ENCODE measurements at regions not wholly inside any gene's neighbourhood (a gene's known extent, or its start where the extent isn't known, plus 50 kb on each side); places are given as distances from the start of the nearest gene placed in this dataset.

GRCh38 chr1:192945390-192946130, 113.6 kb downstream of the UCHL5 start:
- DNase-seq (ENCODE audit: low read depth): no peak
- H3K4me3 ChIP-seq (ENCODE audit: low read depth, low read length): no peak overlapping the region
- TF ChIP-seq POLR2A (IDR thresholded peaks at IDR 0.05; ENCODE audit: extremely low read depth, insufficient read length) (no peak), MAX (IDR thresholded peaks at IDR 0.05; ENCODE audit: low read depth, low read length) (no peak), MYC (IDR thresholded peaks at IDR 0.05; ENCODE audit: low read depth, low read length) (no peak)
- TF ChIP-seq, protein P1, sequence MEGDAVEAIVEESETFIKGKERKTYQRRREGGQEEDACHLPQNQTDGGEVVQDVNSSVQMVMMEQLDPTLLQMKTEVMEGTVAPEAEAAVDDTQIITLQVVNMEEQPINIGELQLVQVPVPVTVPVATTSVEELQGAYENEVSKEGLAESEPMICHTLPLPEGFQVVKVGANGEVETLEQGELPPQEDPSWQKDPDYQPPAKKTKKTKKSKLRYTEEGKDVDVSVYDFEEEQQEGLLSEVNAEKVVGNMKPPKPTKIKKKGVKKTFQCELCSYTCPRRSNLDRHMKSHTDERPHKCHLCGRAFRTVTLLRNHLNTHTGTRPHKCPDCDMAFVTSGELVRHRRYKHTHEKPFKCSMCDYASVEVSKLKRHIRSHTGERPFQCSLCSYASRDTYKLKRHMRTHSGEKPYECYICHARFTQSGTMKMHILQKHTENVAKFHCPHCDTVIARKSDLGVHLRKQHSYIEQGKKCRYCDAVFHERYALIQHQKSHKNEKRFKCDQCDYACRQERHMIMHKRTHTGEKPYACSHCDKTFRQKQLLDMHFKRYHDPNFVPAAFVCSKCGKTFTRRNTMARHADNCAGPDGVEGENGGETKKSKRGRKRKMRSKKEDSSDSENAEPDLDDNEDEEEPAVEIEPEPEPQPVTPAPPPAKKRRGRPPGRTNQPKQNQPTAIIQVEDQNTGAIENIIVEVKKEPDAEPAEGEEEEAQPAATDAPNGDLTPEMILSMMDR (IDR thresholded peaks at IDR 0.05; ENCODE audit: low read depth, low read length): no peak

DNA sequence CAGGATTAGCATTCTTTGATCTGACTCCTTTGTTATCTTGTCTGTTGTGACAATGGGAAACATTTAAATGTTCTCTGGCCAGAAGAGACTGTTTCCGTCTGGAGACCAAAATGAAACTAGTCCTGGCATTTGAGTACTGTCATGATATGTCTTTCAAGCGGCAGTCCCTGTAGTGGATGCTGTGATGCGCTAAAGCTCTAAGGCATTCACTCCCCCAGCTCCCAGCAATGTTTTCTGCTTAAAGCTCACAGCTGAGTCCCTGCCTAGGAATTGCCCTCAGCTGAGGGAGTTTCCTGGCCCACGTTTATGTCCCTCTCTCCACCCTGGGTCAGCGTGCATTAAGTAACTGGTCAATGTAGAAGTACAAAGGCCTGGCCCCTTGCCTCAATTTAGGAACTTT, 109.4 kb downstream of the UCHL5 start:
- no peak for DNase-seq (ENCODE audit: low read depth)
- TF ChIP-seq POLR2A (IDR thresholded peaks at IDR 0.05; ENCODE audit: extremely low read depth, insufficient read length): no peak
- TF ChIP-seq, protein P1 (IDR thresholded peaks at IDR 0.05; ENCODE audit: low read depth, low read length): no peak
- no peak for TF ChIP-seq MYC (IDR thresholded peaks at IDR 0.05; ENCODE audit: low read depth, low read length)
- no peak for TF ChIP-seq MAX (IDR thresholded peaks at IDR 0.05; ENCODE audit: low read depth, low read length)
- no peak overlapping the region for H3K4me3 ChIP-seq (ENCODE audit: low read depth, low read length)

DNA sequence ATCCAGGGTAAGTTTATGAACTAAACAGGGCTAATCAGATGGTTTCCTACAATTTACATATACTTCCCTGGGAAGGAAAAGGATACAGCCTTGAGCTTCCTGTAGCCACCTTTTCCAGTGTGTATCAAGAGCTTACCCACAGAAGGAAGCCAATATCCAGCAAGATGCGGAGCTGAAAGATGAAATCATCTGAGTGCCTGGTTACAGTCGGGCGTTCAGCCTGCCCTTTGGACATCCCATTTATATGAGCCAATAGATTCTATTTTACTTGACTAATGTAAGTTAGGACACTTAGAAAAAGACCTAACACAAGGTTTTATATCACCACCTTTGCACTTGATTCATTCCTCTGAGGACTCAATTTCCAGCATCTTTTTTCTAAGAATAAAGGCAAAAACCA, 108.2 kb downstream of the UCHL5 start:
- H3K4me3 ChIP-seq (ENCODE audit: low read depth, low read length): no peak overlapping the region
- TF ChIP-seq MYC (IDR thresholded peaks at IDR 0.05; ENCODE audit: low read depth, low read length) (no peak), MAX (IDR thresholded peaks at IDR 0.05; ENCODE audit: low read depth, low read length) (no peak), POLR2A (IDR thresholded peaks at IDR 0.05; ENCODE audit: extremely low read depth, insufficient read length) (no peak)
- TF ChIP-seq, protein P1 (IDR thresholded peaks at IDR 0.05; ENCODE audit: low read depth, low read length): no peak
- DNase-seq (ENCODE audit: low read depth): no peak

GRCh38 chr1:192951691-192952460, 107.3 kb downstream of the UCHL5 start:
- TF ChIP-seq, protein P1 (IDR thresholded peaks at IDR 0.05; ENCODE audit: low read depth, low read length): no peak
- TF ChIP-seq POLR2A (IDR thresholded peaks at IDR 0.05; ENCODE audit: extremely low read depth, insufficient read length): no peak
- TF ChIP-seq MYC (IDR thresholded peaks at IDR 0.05; ENCODE audit: low read depth, low read length): no peak
- no peak for TF ChIP-seq MAX (IDR thresholded peaks at IDR 0.05; ENCODE audit: low read depth, low read length)
- DNase-seq (ENCODE audit: low read depth): peak; percentile 13
- H3K4me3 ChIP-seq (ENCODE audit: low read depth, low read length): no peak overlapping the region

DNA sequence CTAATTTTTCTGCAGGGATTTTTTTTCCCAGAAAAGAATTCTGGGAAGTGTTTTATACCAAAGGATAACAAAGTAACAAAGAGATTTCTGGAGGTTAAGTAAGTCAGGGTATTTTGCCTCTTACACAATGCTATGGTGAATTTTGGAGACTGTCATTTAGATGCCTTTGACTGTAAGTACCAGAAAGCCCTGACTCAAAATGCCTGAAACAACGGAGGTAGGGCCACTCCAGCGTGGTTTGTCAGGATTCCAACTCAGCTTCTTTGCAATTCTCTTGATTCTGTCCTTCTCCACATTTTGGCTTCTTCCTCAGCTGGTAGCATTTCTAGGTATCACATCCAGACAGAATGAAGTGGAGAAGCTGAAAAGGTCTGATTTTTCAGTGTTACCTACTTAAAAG, 106.5 kb downstream of the UCHL5 start:
- TF ChIP-seq MAX (IDR thresholded peaks at IDR 0.05; ENCODE audit: low read depth, low read length): no peak
- TF ChIP-seq, protein P1 (IDR thresholded peaks at IDR 0.05; ENCODE audit: low read depth, low read length): no peak
- TF ChIP-seq POLR2A (IDR thresholded peaks at IDR 0.05; ENCODE audit: extremely low read depth, insufficient read length): no peak
- no peak for TF ChIP-seq MYC (IDR thresholded peaks at IDR 0.05; ENCODE audit: low read depth, low read length)
- DNase-seq (ENCODE audit: low read depth): no peak
- no peak overlapping the region for H3K4me3 ChIP-seq (ENCODE audit: low read depth, low read length)
